AG04449 (cell line): ENCODE measurements at regions not wholly inside any gene's neighbourhood (a gene's known extent, or its start where the extent isn't known, plus 50 kb on each side); places are given as distances from the start of the nearest gene placed in this dataset.
"Not testable (repeated sequence)": the region's sequence is repeated elsewhere in the genome, so short reads cannot be mapped to it uniquely, and the experiment has no call there.

ENCODE experiments used
- CTCF ChIA-PET: fragments of 350-600 bp; formaldehyde crosslinking; extraction: SDS; loops from one replicate; lab custom pipeline; 2021; ENCODE audit warnings: antibody characterized with exemption; lab: Yijun Ruan, JAX
- POLR2A ChIA-PET: fragments of 400-600, 350-600 bp; formaldehyde crosslinking; extraction: SDS; loops from one replicate; lab custom pipeline; 2020; ENCODE audit warnings: antibody characterized with exemption, inconsistent platforms; lab: Yijun Ruan, JAX
- DNase-seq: peaks from one replicate; pipeline ENCODE4 v3.0.0-alpha.2; 2010; ENCODE audit warnings: low read depth, low spot score
- H3K4me3 ChIP-seq: 2 replicates; pipeline ENCODE4 v1.5.1; 2011; ENCODE audit warnings: low read depth, mild to moderate bottlenecking, control low read depth, low read length
- TF ChIP-seq, protein P1 (sequence below): IDR thresholded peaks from one replicate; pipeline ENCODE4 v1.5.1; 2011; ENCODE audit warnings: mild to moderate bottlenecking, moderate library complexity, low read length, control low read depth, inconsistent platforms; ENCODE audit not compliant: insufficient read depth; ENCODE audit errors: missing control alignments

DNA sequence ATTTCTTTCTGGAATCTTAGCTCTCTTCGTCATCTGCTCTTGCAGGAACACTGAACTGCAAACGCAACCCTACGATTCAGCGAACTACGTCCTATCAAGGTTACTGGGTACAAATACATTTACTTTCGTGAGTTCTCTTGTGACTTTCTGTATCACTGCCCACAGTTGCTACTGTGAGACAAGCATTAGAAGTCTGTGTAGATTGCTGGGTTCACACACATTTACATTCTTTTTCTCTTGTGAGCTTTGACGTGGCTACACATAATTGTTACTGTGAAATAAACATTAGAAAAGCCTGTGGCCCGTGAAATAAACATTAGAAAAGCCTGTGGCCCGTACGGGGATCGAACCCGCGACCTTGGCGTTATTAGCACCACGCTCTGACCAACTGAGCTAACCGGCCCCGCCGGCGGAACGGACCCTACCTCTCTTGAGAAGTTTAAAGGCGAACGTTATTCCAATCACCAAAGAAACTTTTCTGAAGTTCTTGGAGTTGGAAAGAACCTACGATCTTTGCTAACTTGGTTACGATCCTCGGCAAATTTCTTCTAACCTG is 61.2 kb upstream of the ZNF322 start:
- DNase-seq, CTCF ChIA-PET, H3K4me3 ChIP-seq, POLR2A ChIA-PET: not testable (repeated sequence)

- DNase-seq, POLR2A ChIA-PET, CTCF ChIA-PET, H3K4me3 ChIP-seq: not testable (repeated sequence)
Observed at GRCh38 chr6:26730019-26730766, 70.6 kb upstream of the ZNF322 start.

DNA sequence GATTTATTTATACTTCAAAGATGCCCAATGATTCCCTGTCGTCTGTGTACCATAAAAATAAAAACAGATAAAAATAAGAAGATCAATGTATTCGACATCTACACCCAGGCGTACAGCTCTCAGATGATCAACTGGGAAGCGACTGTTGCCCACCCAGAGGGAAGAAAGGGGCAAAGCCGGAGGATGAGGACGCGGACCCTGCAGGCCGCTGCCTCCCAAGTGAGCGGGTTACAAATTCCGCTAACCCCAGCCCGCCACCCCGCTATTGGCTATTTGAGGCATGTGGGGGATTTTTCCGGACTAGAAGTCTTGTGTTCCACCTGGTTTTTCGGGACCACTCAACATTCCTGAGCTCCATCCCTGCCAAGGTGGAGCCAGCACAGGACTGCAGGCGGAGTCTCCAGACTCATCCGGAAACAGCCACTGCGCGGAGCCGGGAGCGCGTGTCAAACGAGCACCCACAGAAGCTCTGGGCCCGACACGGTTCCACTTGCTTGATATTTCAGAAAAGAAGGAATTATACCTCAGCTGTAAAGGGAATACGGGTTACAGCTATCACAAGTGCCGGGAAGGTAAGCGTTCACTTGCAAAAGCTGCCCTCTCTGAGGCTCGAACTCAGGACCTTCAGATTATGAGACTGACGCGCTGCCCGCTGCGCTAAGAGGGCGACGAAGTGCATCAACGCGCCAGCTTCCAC is 75.4 kb upstream of the ZNF322 start:
- H3K4me3 ChIP-seq, DNase-seq, POLR2A ChIA-PET, CTCF ChIA-PET: not testable (repeated sequence)

GRCh38 chr6:26739811-26740210 is 80.3 kb upstream of the ZNF322 start:
- CTCF ChIA-PET = no interaction called here
- POLR2A ChIA-PET = no interaction called here
- H3K4me3 ChIP-seq = no peak overlapping the region
- TF ChIP-seq, protein P1, sequence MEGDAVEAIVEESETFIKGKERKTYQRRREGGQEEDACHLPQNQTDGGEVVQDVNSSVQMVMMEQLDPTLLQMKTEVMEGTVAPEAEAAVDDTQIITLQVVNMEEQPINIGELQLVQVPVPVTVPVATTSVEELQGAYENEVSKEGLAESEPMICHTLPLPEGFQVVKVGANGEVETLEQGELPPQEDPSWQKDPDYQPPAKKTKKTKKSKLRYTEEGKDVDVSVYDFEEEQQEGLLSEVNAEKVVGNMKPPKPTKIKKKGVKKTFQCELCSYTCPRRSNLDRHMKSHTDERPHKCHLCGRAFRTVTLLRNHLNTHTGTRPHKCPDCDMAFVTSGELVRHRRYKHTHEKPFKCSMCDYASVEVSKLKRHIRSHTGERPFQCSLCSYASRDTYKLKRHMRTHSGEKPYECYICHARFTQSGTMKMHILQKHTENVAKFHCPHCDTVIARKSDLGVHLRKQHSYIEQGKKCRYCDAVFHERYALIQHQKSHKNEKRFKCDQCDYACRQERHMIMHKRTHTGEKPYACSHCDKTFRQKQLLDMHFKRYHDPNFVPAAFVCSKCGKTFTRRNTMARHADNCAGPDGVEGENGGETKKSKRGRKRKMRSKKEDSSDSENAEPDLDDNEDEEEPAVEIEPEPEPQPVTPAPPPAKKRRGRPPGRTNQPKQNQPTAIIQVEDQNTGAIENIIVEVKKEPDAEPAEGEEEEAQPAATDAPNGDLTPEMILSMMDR = no peak
- DNase-seq = no peak

GRCh38 chr6:26743157-26743821 is 83.7 kb upstream of the ZNF322 start:
- ChIA-PET CTCF (no interaction called here), POLR2A (no interaction called here)
- TF ChIP-seq, protein P1 = no peak
- DNase-seq = peak; percentile 52
- H3K4me3 ChIP-seq = peak overlapping the region; percentile 29

DNA sequence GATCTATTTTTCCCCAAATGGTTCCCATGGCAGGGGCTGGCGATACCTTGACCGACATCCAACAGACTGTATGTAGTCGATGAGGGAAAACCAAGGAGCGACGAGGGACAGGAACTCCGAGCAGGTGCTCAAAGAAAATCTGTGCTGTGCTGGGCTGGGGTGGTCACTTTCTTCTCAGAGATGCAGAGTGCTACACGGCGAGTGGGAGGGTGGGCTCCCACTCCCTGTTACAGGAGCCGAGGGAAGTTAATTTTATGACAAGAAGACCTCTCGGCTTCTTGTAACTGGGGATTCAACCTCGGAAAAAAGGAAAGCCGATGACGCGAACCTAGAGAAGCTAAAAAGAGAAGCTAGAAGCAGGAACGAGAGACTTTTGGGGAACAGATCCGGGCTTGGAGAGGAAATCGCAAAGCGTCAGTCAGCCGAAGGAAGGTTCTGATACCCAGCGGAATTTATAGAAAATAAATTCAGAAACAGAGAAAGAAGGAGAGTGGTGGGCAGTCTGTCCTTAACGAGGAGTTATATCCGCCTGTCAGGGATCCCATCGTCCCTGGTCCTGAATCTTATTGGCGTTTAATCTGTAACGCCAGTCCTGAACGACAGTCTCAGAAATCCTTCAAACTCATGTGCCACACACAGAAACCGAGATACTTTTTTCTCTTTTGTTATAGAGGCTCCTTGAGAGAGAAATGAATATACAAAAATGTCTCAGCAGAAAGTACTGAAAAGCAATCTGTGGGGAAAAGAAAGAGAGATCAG is 84.6 kb upstream of the ZNF322 start:
- CTCF ChIA-PET = no interaction called here
- TF ChIP-seq, protein P1 = no peak
- peak overlapping the region; percentile 29 for H3K4me3 ChIP-seq
- POLR2A ChIA-PET = no interaction called here
- DNase-seq = no peak

DNA sequence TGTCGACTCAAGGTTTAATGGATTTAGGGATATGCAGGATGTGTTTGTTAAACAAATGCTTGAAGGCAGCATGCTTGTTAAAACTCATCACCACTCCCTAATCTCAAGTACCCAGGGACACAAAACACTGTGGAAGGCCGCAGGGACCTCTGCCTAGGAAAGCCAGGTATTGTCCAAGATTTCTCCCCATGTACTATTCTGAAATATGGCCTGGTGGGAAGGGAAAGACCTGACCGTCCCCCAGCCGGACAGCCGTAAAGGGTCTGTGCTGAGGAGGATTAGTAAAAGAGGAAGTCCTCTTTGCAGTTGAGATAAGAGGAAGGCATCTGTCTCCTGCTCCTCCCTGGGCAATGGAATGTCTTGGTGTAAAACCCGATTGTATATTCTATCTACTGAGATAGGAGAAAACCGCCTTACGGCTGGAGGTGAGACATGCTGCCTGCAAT is 85.3 kb upstream of the ZNF322 start:
- CTCF ChIA-PET, POLR2A ChIA-PET, DNase-seq, H3K4me3 ChIP-seq: not testable (repeated sequence)

- POLR2A ChIA-PET, CTCF ChIA-PET, DNase-seq, H3K4me3 ChIP-seq: not testable (repeated sequence)
Observed at GRCh38 chr6:26745964-26746363, 86.4 kb upstream of the ZNF322 start.

DNA sequence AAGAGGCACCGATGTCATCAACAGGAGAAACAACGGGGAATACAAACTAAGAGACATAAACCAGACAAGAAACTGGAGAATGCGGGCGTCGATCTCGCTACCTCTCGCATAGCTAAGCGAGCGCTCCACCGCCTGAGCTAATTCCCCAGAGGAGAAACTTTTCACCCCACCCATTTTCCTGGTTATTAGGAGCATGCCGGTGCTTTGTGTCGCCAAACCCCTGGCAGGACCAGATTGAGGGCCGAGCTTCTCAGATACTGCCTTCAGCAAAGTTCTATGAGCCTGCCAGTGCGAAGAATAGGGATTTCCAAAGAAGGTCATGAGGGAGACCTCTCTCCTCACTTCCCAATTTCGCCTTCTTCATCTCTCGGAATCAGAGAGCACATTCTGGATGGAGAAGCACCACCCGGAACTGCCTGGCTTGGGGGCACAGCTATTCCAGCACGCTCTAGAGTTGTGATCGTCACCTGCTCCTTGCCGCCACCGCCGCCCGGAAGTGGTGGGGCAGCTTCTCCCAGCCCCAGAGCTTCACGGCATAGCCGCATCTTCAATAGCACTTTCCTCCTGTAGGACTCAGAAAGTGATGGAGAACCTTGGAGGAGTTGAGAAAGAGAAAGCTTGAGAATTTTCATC is 89.7 kb upstream of the ZNF322 start:
- CTCF ChIA-PET, DNase-seq, POLR2A ChIA-PET, H3K4me3 ChIP-seq: not testable (repeated sequence)

DNA sequence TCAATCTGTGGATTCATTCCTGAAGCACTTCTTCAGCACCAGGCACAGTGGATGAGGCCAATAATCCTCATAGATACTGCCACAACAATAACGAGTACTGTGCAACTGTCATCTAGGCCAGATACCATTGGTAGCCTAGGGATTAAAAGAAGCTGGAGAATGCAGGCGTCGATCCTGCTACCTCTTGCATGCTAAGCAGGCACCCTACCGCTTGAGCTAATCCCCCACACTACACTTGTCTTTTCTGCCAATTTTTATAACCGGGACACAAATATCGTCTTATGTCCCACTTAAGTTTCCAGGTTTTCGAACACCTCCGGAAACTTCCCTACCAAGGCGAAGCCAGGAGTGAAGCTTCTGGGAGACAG is 90.2 kb upstream of the ZNF322 start:
- POLR2A ChIA-PET, H3K4me3 ChIP-seq, CTCF ChIA-PET, DNase-seq: not testable (repeated sequence)
